C4-2B (cell line): ENCODE measurements at regions not wholly inside any gene's neighbourhood (a gene's known extent, or its start where the extent isn't known, plus 50 kb on each side); places are given as distances from the start of the nearest gene placed in this dataset.

ENCODE experiments used
- H3K27ac ChIP-seq: fragments of 450-650 bp; 2 replicates; pipeline ENCODE4 v1.5.1; 2017
- ZFX ChIP-seq: fragments of 450-650 bp; IDR thresholded peaks from 2 replicates; pipeline ENCODE4 v1.6.1; 2017
- TF ChIP-seq, protein P1 (sequence below): fragments of 450-650 bp; conservative IDR thresholded peaks from 2 replicates; pipeline ENCODE4 v1.5.1; 2017; ENCODE audit warnings: mild to moderate bottlenecking

DNA sequence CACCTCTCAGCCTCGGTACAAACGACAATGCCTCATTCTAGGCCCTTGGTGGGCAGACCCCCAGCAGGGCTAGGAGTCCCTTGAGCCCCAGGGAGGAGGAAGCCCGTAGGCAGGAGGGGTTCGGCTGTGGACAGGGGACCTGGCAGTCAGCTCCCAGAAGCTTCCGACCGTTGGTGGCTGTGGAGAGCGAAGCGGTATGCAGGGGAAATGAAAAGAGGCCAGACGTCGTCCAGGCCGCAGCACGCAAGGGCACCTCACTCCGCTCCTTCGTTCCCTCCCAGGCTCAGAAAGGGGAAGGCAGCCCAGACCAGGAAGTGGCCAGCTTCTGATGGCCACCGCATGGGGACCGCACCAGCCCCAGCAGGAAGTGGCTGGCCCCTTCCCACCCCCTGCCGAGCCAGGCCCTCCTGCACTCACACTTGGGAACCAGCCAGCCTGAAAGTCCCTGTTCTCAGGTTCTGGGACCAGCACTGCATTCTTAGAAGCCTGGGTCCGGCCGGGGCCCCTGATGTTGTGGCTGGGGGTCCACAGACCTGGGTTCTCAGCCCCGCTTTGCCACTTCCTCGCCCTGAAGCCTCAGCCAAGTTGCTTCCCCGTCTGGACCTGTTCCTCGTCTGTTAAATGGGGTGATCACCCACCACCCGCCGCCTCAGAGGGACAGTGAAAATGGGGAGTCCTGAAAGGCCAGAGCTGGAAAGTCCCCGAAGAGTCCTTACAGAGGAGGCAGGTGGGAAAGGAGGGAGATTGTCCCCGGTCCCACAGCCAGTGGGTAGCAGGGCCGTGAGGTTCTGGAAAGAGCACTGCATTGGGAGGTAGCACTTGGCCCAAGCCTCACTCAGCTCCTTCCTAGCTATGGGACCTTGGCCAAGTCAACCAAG, 104.0 kb upstream of the RUNX3 start:
- TF ChIP-seq, protein P1, sequence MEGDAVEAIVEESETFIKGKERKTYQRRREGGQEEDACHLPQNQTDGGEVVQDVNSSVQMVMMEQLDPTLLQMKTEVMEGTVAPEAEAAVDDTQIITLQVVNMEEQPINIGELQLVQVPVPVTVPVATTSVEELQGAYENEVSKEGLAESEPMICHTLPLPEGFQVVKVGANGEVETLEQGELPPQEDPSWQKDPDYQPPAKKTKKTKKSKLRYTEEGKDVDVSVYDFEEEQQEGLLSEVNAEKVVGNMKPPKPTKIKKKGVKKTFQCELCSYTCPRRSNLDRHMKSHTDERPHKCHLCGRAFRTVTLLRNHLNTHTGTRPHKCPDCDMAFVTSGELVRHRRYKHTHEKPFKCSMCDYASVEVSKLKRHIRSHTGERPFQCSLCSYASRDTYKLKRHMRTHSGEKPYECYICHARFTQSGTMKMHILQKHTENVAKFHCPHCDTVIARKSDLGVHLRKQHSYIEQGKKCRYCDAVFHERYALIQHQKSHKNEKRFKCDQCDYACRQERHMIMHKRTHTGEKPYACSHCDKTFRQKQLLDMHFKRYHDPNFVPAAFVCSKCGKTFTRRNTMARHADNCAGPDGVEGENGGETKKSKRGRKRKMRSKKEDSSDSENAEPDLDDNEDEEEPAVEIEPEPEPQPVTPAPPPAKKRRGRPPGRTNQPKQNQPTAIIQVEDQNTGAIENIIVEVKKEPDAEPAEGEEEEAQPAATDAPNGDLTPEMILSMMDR: no peak
- TF ChIP-seq ZFX: no peak
- peak overlapping the region; percentile 73; the same call in 1 of the 2 replicates for H3K27ac ChIP-seq

DNA sequence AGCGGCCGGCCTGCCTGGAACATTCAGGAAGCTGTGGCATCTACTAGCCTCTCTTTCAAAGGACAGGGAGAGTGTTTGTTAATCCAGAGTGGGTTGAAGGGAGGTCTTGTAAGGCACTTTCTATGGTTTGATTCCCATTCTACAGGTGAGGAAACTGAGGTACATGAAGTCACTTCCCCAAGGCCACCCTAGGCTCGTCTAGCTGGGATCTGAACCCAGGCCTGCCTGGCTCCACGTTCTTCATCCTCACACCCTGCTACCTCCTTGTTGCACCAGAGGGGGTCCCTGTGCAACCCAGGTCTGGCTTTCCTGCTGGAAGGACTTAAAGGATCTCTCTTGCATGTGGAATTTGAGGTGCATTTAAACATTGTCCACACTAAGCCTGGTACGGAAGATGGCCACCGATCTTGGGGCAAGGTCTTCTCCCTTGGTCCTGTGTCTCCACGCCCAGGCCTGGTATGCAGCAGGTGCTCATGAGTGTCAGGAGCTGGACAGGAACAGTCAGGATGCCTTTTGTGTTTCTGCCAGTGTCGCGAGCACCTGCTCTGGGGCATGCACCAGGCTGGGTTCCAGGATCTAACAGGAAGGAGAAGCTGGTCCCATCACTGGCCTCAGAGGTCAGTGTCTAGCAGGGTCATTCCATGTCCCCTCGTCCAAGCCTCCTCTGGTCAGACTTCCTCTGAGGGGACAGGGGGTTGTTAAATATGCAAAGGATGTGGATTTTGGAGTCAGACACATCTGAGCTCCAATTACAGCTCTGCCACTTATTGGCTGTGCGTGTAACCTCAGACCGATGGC, 103.2 kb upstream of the RUNX3 start:
- H3K27ac ChIP-seq: peak overlapping the region; percentile 73
- TF ChIP-seq, protein P1: no peak

DNA sequence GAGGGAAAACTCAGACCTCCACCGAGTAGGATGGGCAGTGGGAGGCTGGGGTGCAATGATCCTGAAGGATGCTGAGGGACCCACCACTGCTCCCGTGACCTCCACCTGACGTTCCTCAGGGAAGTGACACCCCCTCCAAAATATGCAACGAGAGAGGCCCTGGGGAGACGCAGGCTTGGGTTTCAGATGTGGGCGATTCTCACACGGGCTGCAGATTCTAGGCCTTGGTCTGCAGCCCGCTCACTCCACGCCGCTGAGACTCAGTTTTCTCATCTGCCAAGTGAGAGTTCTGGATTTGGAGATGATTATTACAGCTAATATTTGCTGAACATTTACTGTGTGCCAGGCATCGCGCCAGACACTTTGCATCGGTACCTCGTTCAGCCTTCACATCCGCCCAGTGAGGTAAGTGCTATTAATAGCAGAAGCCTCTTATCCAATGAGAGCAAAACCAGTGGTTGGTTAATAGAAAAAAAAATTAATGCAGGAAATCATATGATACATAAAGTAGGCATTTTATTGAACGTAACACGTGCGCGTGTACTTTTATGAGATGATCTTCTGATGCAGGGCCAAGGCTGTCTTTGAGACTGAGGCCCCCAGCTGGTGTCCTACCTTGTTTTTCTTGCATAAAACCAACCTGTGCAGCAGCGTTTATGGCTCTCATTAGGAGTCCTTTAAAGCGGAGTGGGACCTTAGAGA, 102.0 kb upstream of the RUNX3 start:
- peak overlapping the region; percentile 73 for H3K27ac ChIP-seq
- TF ChIP-seq, protein P1: no peak
- TF ChIP-seq ZFX: no peak

DNA sequence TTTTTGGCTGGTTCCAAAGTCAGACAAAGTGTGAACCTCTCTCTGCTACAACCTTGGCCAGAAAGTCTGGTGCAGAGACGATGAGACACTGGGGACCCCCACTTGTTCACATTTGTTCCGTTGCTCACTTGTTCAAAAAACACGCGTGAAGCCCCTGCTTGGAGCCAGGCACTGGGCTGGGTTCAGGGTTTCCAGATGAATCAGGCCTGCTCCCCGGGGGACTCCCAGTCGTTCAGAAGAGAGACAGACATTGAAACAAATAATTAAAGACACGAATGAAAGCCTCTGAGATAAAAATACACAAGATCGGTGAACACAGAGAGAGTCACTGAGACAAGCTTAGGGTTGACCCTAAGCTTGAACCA, 101.5 kb upstream of the RUNX3 start:
- H3K27ac ChIP-seq: peak overlapping the region; percentile 73
- no peak for TF ChIP-seq ZFX
- TF ChIP-seq, protein P1: no peak

DNA sequence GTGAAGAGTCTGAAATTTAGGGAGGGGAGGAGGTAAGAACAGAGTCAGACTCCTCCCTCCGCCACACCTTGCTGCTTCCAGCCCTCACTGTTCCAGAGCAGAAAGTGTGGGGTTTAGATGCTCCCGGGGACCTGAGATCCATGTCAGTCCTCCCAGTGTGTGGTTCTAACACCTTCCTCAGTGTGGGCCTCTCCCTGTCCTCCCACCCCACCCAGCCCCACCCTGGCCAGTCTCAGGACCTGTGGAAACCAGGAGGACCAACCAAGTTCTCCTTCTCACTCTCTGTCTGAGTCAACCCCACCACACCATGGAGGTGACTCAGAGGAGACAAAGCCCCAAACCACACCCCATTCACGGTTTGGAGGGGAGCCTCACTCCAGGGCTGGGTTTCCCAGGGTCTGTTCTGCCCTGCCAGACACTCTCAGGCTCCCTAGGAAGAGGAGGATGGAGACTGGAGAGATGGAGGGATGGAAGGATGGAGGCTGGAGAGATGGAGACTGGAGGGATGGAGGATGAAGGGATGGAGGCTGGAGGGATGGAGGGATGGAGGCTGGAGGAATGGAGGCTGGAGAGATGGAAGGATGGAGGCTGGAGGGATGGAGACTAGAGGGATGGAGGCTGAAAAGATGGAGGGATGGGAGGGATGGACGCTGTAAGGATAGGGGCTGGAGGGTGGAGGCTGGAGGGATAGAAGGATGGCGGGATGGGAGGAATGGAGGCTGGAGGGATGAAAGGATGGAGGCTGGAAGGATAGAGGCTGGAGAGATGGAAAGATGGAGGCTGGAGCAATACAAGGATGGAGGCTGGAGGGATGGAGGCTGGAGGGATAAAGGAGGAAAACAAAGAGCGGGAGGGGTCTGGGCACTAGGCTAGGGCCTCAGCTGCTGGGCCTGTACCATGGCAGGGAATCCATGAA, 100.9 kb upstream of the RUNX3 start:
- TF ChIP-seq, protein P1: no peak
- H3K27ac ChIP-seq: peak overlapping the region; percentile 73

DNA sequence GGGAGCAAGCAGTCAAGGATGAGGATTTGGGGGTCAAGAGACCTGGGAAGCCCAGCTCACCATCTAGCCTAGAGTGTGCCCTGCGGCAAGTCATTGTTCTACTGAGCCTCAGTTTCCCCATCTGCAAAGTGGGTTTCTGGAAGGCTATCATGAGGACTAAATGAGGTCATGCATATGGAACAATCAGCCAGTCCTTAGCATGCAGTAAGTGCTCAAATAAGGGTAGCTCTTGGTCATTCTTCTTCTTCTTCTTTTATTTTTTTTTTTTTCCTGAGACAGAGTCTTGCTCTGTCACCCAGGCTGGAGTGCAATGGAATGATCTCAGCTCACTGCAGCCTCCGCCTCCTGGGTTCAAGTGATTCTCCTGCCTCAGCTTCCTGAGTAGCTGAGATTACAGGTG, 99.9 kb upstream of the RUNX3 start:
- TF ChIP-seq, protein P1: no peak
- no peak for TF ChIP-seq ZFX
- H3K27ac ChIP-seq: no peak overlapping the region
